ENCODE measurements at regions not wholly inside any gene's neighbourhood (a gene's known extent, or its start where the extent isn't known, plus 50 kb on each side); places are given as distances from the start of the nearest gene placed in this dataset.
"Not testable (repeated sequence)": the region's sequence is repeated elsewhere in the genome, so short reads cannot be mapped to it uniquely, and the experiment has no call there.

GRCh38 chr9:138207300-138208179 lies 330.0 kb downstream of the CACNA1B start:
- not testable (repeated sequence) for H2BK12ac ChIP-seq (ENCODE audit: insufficient read length, low read depth, low read length); H3K79me2 ChIP-seq (ENCODE audit: insufficient read depth, low read length); H3T11ph ChIP-seq (ENCODE audit: low read length); H4K91ac ChIP-seq (ENCODE audit: insufficient read length, low read depth, low read length); H3K9ac ChIP-seq (ENCODE audit: extremely low read depth, insufficient read length, low read length); H3K4me1 Mint-ChIP-seq; H2AK5ac ChIP-seq (ENCODE audit: insufficient read length, low read length); H3K18ac ChIP-seq (ENCODE audit: insufficient read length, low read depth, low read length); H3K23me2 ChIP-seq (ENCODE audit: insufficient read length, low read depth, low read length, poor library complexity, severe bottlenecking); H3K27me3 Mint-ChIP-seq (ENCODE audit: low read depth); H3K27me3 ChIP-seq (ENCODE audit: insufficient read depth, low read length); H4K5ac ChIP-seq (ENCODE audit: insufficient read length, low read depth, low read length); DNase-seq; H3K79me1 ChIP-seq (ENCODE audit: insufficient read depth, low read depth, low read length, poor library complexity, severe bottlenecking); H3K27ac ChIP-seq (ENCODE audit: insufficient read length, low read depth, low read length); H3K9me3 ChIP-seq (ENCODE audit: control insufficient read depth, low read depth, low read length); H2BK5ac ChIP-seq (ENCODE audit: insufficient read length, low read length); H3K14ac ChIP-seq (ENCODE audit: insufficient read depth, low read length); H2BK120ac ChIP-seq (ENCODE audit: low read depth, low read length, poor library complexity, severe bottlenecking); H3K4ac ChIP-seq (ENCODE audit: low read depth, low read length); H4K20me1 ChIP-seq (ENCODE audit: control insufficient read depth, insufficient read depth, insufficient read length); H3K4me3 Mint-ChIP-seq; H2BK20ac ChIP-seq (ENCODE audit: low read depth, low read length, poor library complexity, severe bottlenecking); H3K56ac ChIP-seq (ENCODE audit: insufficient read length, low read depth, low read length); H3K4me2 ChIP-seq (ENCODE audit: insufficient read depth, insufficient read length, low read length); H3K4me1 ChIP-seq (ENCODE audit: insufficient read depth, low read length); H2BK15ac ChIP-seq (ENCODE audit: low read depth, low read length); H2AFZ ChIP-seq (ENCODE audit: low read length); H3K27ac Mint-ChIP-seq; H3K36me3 Mint-ChIP-seq (ENCODE audit: insufficient read depth in 1 of 3, low read depth in 3 of 3); H4K8ac ChIP-seq (replicated peaks; ENCODE audit: insufficient read length, low read depth, low read length); H3K23ac ChIP-seq (ENCODE audit: insufficient read length, low read depth, low read length); H3K9me3 Mint-ChIP-seq
- no CpG with 5 or more reads among the region's 19 CpGs for WGBS (ENCODE audit: extremely low coverage, insufficient read length, low lambda C conversion rate)

GRCh38 chr9:138209071-138209644 lies 331.6 kb downstream of the CACNA1B start:
- not testable (repeated sequence) for H3K4me1 ChIP-seq (ENCODE audit: insufficient read depth, low read length); H3K4me3 Mint-ChIP-seq; H4K5ac ChIP-seq (ENCODE audit: insufficient read length, low read depth, low read length); H3K14ac ChIP-seq (ENCODE audit: insufficient read depth, low read length); H3K27me3 Mint-ChIP-seq (ENCODE audit: low read depth); DNase-seq; H2BK20ac ChIP-seq (ENCODE audit: low read depth, low read length, poor library complexity, severe bottlenecking); H3K4me1 Mint-ChIP-seq; H3K18ac ChIP-seq (ENCODE audit: insufficient read length, low read depth, low read length); H3K27me3 ChIP-seq (ENCODE audit: insufficient read depth, low read length); H3K9me3 ChIP-seq (ENCODE audit: control insufficient read depth, low read depth, low read length); H3K9ac ChIP-seq (ENCODE audit: extremely low read depth, insufficient read length, low read length); H2BK5ac ChIP-seq (ENCODE audit: insufficient read length, low read length); H2BK120ac ChIP-seq (ENCODE audit: low read depth, low read length, poor library complexity, severe bottlenecking); H3K79me1 ChIP-seq (ENCODE audit: insufficient read depth, low read depth, low read length, poor library complexity, severe bottlenecking); H3T11ph ChIP-seq (ENCODE audit: low read length); H3K4ac ChIP-seq (ENCODE audit: low read depth, low read length); H2AFZ ChIP-seq (ENCODE audit: low read length); H2BK15ac ChIP-seq (ENCODE audit: low read depth, low read length); H4K8ac ChIP-seq (replicated peaks; ENCODE audit: insufficient read length, low read depth, low read length); H3K36me3 Mint-ChIP-seq (ENCODE audit: insufficient read depth in 1 of 3, low read depth in 3 of 3); H3K4me2 ChIP-seq (ENCODE audit: insufficient read depth, insufficient read length, low read length); H2AK5ac ChIP-seq (ENCODE audit: insufficient read length, low read length); H3K23ac ChIP-seq (ENCODE audit: insufficient read length, low read depth, low read length); H3K56ac ChIP-seq (ENCODE audit: insufficient read length, low read depth, low read length); H4K20me1 ChIP-seq (ENCODE audit: control insufficient read depth, insufficient read depth, insufficient read length); H3K27ac ChIP-seq (ENCODE audit: insufficient read length, low read depth, low read length); H3K27ac Mint-ChIP-seq; H3K23me2 ChIP-seq (ENCODE audit: insufficient read length, low read depth, low read length, poor library complexity, severe bottlenecking); H3K79me2 ChIP-seq (ENCODE audit: insufficient read depth, low read length); H2BK12ac ChIP-seq (ENCODE audit: insufficient read length, low read depth, low read length); H4K91ac ChIP-seq (ENCODE audit: insufficient read length, low read depth, low read length)
- H3K9me3 Mint-ChIP-seq, result peaks cover 6 to 11% of the 10 kb centered on the region in 2 experiments; a peak in 4 of 5 replicates
- no CpG with 5 or more reads among the region's 8 CpGs for WGBS (ENCODE audit: extremely low coverage, insufficient read length, low lambda C conversion rate)

All from H9 (cell line).